GM12878 (cell line): ENCODE measurements at regions not wholly inside any gene's neighbourhood (a gene's known extent, or its start where the extent isn't known, plus 50 kb on each side); places are given as distances from the start of the nearest gene placed in this dataset.

Experiments
- ATAC-seq: fragments of 200-7000 bp; cut with Tn5 transposase; 3 replicates; pipeline ENCODE4 v1.9.1; 2020; ENCODE audit warnings: mild to moderate bottlenecking, moderate library complexity
- BruUV-seq: library from RNA; stranded (reverse); fragments of 400-500 nt; replicated peaks from 2 replicates; lab custom pipeline; 2021; lab: Mats Ljungman, UMichigan
- CTCF ChIA-PET: fragments of 300-600 bp; sonication (Branson Sonifier 250); formaldehyde crosslinking; extraction: SDS; loops from one replicate; lab custom pipeline; 2021; ENCODE audit warnings: inconsistent platforms; lab: Yijun Ruan, JAX
- POLR2A ChIA-PET: fragments of 350-600 bp; formaldehyde crosslinking; extraction: SDS; loops from one replicate; lab custom pipeline; 2021; ENCODE audit warnings: inconsistent platforms; lab: Charles Lee
- RAD21 ChIA-PET: fragments of 300-600 bp; sonication (Branson Sonifier 250); formaldehyde crosslinking; loops from one replicate; lab custom pipeline; 2023; ENCODE audit warnings: antibody characterized with exemption; ENCODE audit not compliant: unreplicated experiment; lab: Charles Lee
- SMC1A ChIA-PET: fragments of 300-600 bp; sonication (Branson Sonifier 250); formaldehyde crosslinking; loops from one replicate; lab custom pipeline; 2023; ENCODE audit not compliant: unreplicated experiment, uncharacterized antibody; lab: Charles Lee
- DNase-seq: peaks from one replicate; pipeline ENCODE4 v3.0.0-alpha.2; 2011; ENCODE audit warnings: low read depth, low spot score
- FAIRE-seq: peaks from 3 replicates; lab custom pipeline; 2011; peaks lifted over from hg19 to GRCh38; lab: Jason Lieb, UNC
- H2AFZ ChIP-seq: 2 replicates; pipeline ENCODE4 v1.6.0; 2011; ENCODE audit warnings: low read depth, low read length, control low read depth; ENCODE audit not compliant: control insufficient read depth
- H3K27ac ChIP-seq: 2 replicates; pipeline ENCODE4 v1.5.1; 2011; ENCODE audit warnings: control low read depth; ENCODE audit not compliant: control insufficient read depth, insufficient read depth
- H3K27me3 ChIP-seq, 2 experiments: replicated peaks in 1 of 2; 2 replicates each; pipeline versions ENCODE4 v1.6.0 to v1.6.1; 2011; ENCODE audit warnings: low read length in 1 of 2; ENCODE audit not compliant: control insufficient read depth in 2 of 2, insufficient read depth in 2 of 2
- H3K36me3 ChIP-seq, 2 experiments: 2 replicates each; pipeline ENCODE4 v1.5.1; 2011; ENCODE audit warnings: low read length in 1 of 2; ENCODE audit not compliant: control insufficient read depth in 2 of 2, insufficient read depth in 2 of 2
- H3K4me1 ChIP-seq: 2 replicates; pipeline ENCODE4 v1.6.1; 2011; ENCODE audit warnings: mild to moderate bottlenecking, low read length, moderate library complexity, mixed read lengths; ENCODE audit not compliant: control insufficient read depth, insufficient read depth
- H3K4me2 ChIP-seq: 2 replicates; pipeline ENCODE4 v1.6.0; 2011; ENCODE audit warnings: control low read depth; ENCODE audit not compliant: control insufficient read depth, insufficient read depth
- H3K4me3 ChIP-seq: fragments of 200-600 bp; sonication (generic); 2 replicates; pipeline ENCODE4 v1.5.1; 2016
- H3K79me2 ChIP-seq: 2 replicates; pipeline ENCODE4 v1.6.0; 2011; ENCODE audit warnings: low read length; ENCODE audit not compliant: control insufficient read depth, insufficient read depth
- H3K9ac ChIP-seq: 2 replicates; pipeline ENCODE4 v1.8.0; 2011; ENCODE audit warnings: low read length, control low read depth, mixed read lengths; ENCODE audit not compliant: control insufficient read depth, insufficient read depth
- H3K9me3 ChIP-seq: replicated peaks from 3 replicates; pipeline ENCODE4 v1.5.1; 2011; ENCODE audit warnings: mild to moderate bottlenecking, low read length; ENCODE audit not compliant: control insufficient read depth, insufficient read depth
- H4K20me1 ChIP-seq: 2 replicates; pipeline ENCODE4 v1.6.0; 2011; ENCODE audit not compliant: control insufficient read depth, insufficient read depth
- BHLHE40 ChIP-seq, 2 experiments: fragments of 450-650 bp in 1 of 2; IDR thresholded peaks; 2 replicates each; pipeline ENCODE4 v1.6.1; 2011 to 2017; ENCODE audit warnings: low read depth in 2 of 2, borderline replicate concordance in 1 of 2, improper control_type of control experiment in 1 of 2, low read length in 1 of 2, mild to moderate bottlenecking in 1 of 2
- CTCF ChIP-seq, 3 experiments: IDR thresholded peaks in 2 of 3; conservative IDR thresholded peaks in 1 of 3; 2 replicates each; pipeline ENCODE4 v1.5.1; 2011; ENCODE audit warnings: low read depth in 3 of 3, low read length in 3 of 3, mild to moderate bottlenecking in 3 of 3, control low read depth in 2 of 3, moderate library complexity in 2 of 3, inconsistent platforms in 1 of 3, mixed read lengths in 1 of 3; ENCODE audit not compliant: control insufficient read depth in 2 of 3, insufficient read depth in 1 of 3; ENCODE audit errors: extremely low read depth in 1 of 3
- FOXK2 ChIP-seq: fragments of 450-650 bp; IDR thresholded peaks from 2 replicates; pipeline ENCODE4 v1.6.1; 2017; ENCODE audit warnings: mild to moderate bottlenecking, moderate library complexity
- IKZF1 ChIP-seq: fragments of 450-650 bp; conservative IDR thresholded peaks from 2 replicates; pipeline ENCODE4 v1.6.1; 2017; ENCODE audit warnings: antibody characterized with exemption, mild to moderate bottlenecking
- IKZF2 ChIP-seq, 2 experiments: fragments of 450-650 bp; IDR thresholded peaks; 2 replicates each; pipeline ENCODE4 v1.6.1; 2017; ENCODE audit warnings: mild to moderate bottlenecking in 2 of 2, moderate library complexity in 2 of 2
- MEF2B ChIP-seq: fragments of 450-650 bp; IDR thresholded peaks from 2 replicates; pipeline ENCODE4 v1.6.1; 2018; ENCODE audit warnings: mild to moderate bottlenecking, moderate library complexity; ENCODE audit not compliant: partially characterized antibody, poor library complexity, severe bottlenecking
- MYC ChIP-seq: IDR thresholded peaks from 2 replicates; pipeline ENCODE4 v1.6.1; 2011; ENCODE audit warnings: mild to moderate bottlenecking, low read length, moderate library complexity, inconsistent platforms; ENCODE audit not compliant: insufficient read depth, insufficient replicate concordance, insufficient read length, severe bottlenecking
- NR2C1 ChIP-seq: fragments of 450-650 bp; IDR thresholded peaks from 2 replicates; pipeline ENCODE4 v1.6.1; 2017; ENCODE audit warnings: antibody characterized with exemption, mild to moderate bottlenecking, moderate library complexity
- SIX5 ChIP-seq: IDR thresholded peaks from 2 replicates; pipeline ENCODE4 v1.6.1; 2011; ENCODE audit warnings: mild to moderate bottlenecking, low read depth, low read length, moderate library complexity; ENCODE audit not compliant: severe bottlenecking
- WGBS: methylation state at CpG from one replicate; pipeline ENCODE4 v1.1.6; 2016; ENCODE audit warnings: low lambda C conversion rate; ENCODE audit not compliant: insufficient replicate concordance, insufficient coverage; ENCODE audit errors: missing lambda C conversion rate; 5-methylcytosine and 5-hydroxymethylcytosine counted together
- in situ Hi-C: fragments of 300-500 bp; cut with MboI; formaldehyde crosslinking; loops from 9 replicates; pipeline ENCODE4 v1.14.3; 2018; ENCODE audit warnings: mixed read lengths
- intact Hi-C: fragments of 100-400 bp; cut with micrococcal nuclease; formaldehyde crosslinking; loops from one replicate; pipeline ENCODE4 v1.14.2; 2022; ENCODE audit not compliant: unreplicated experiment
- TF ChIP-seq, protein P1 (sequence below): fragments of 450-650 bp; conservative IDR thresholded peaks from 2 replicates; pipeline ENCODE4 v1.6.1; 2017; ENCODE audit warnings: mild to moderate bottlenecking, moderate library complexity

- no peak for FAIRE-seq
Observed at GRCh38 chr6:140276133-140276532, 901.7 kb upstream of the CITED2 start.

DNA sequence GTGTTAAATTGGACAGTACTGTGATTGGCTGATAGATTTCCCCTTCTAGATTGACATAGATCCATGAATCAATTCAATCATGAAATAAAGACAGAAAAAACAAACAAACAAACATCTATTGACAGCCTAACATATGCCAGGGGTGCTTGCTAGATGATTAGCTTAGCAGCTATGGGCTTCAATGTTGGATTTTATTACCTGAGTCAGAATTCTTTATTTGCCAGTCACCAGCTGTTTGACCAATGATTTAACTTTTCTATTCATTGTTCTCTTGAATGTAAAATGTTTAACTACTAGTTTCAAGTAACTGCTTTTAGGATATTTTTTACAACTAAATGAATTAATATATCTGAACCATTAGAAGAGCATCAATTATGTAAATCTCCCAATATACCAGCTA is 901.3 kb upstream of the CITED2 start:
- POLR2A ChIA-PET, result no interaction called here
- CTCF ChIA-PET, result interaction anchor here (1.2 kb wide), 1 partner anchor 388 kb away, joined by 3 read pairs; no protein-coding TSS in a partner anchor
- H2AFZ ChIP-seq, result no peak overlapping the region
- no peak overlapping the region for H3K4me3 ChIP-seq
- H3K9ac ChIP-seq, result no peak overlapping the region
- intact Hi-C loops, result loop anchor here (10.0 kb wide), 1 partner anchor 901 kb away; the partner anchor contains the start of gene CITED2
- in situ Hi-C loops, result no loop called here
- DNase-seq (no peak), FAIRE-seq (no peak), ATAC-seq (no peak)
- H3K9me3 ChIP-seq, result no peaks in the 10 kb centered on the region; the same call in 2 of the 3 replicates
- peaks cover 4% of the 10 kb centered on the region; the same call in 1 of the 2 replicates for H3K4me1 ChIP-seq
- H3K27me3 ChIP-seq, result no peaks in the 10 kb centered on the region
- H3K36me3 ChIP-seq, result no peaks in the 10 kb centered on the region
- H3K4me2 ChIP-seq, result no peak overlapping the region
- H3K27ac ChIP-seq, result no peak overlapping the region
- TF ChIP-seq BHLHE40 (IDR thresholded peaks at IDR 0.05; ENCODE audit: borderline replicate concordance in 1 of 2, low read depth in 2 of 2, low read length in 1 of 2) (no peak), MYC (no peak), MEF2B (no peak), NR2C1 (no peak), SIX5 (no peak), CTCF (IDR thresholded peaks at IDR 0.05 in 2 of 3, conservative IDR thresholded peaks at IDR 0.05 in 1 of 3; ENCODE audit: control insufficient read depth in 2 of 3, extremely low read depth in 1 of 3, insufficient read depth in 1 of 3, low read depth in 3 of 3, low read length in 3 of 3) (no peak)
- TF ChIP-seq, protein P1, sequence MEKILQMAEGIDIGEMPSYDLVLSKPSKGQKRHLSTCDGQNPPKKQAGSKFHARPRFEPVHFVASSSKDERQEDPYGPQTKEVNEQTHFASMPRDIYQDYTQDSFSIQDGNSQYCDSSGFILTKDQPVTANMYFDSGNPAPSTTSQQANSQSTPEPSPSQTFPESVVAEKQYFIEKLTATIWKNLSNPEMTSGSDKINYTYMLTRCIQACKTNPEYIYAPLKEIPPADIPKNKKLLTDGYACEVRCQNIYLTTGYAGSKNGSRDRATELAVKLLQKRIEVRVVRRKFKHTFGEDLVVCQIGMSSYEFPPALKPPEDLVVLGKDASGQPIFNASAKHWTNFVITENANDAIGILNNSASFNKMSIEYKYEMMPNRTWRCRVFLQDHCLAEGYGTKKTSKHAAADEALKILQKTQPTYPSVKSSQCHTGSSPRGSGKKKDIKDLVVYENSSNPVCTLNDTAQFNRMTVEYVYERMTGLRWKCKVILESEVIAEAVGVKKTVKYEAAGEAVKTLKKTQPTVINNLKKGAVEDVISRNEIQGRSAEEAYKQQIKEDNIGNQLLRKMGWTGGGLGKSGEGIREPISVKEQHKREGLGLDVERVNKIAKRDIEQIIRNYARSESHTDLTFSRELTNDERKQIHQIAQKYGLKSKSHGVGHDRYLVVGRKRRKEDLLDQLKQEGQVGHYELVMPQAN, result no peak
- TF ChIP-seq, all 136 proteins: peak for 0
- RAD21 ChIA-PET, result interaction anchor here (0.7 to 1.4 kb wide), 4 partner anchors 44 to 901 kb away, joined by 3 to 6 read pairs (median 4); partner anchors contain the start of gene CITED2
- SMC1A ChIA-PET, result interaction anchor here (1.0 to 2.1 kb wide), 5 partner anchors 9 to 1215 kb away, joined by 3 to 9 read pairs (median 3); no protein-coding TSS in a partner anchor
- no TSS peak for BruUV-seq
- Histone ChIP-seq H3K79me2 (no peaks in the 10 kb centered on the region), H4K20me1 (no peaks in the 10 kb centered on the region)

More at GRCh38 chr6:140276133-140276532, 901.7 kb upstream of the CITED2 start:
- in situ Hi-C loops (no loop called here), intact Hi-C loops (loop anchor here (10.0 kb wide), 1 partner anchor 901 kb away; the partner anchor contains the start of gene CITED2)
- POLR2A ChIA-PET, result no interaction called here
- RAD21 ChIA-PET, result interaction anchor here (0.7 to 1.4 kb wide), 4 partner anchors 44 to 901 kb away, joined by 3 to 6 read pairs (median 4); partner anchors contain the start of gene CITED2
- TF ChIP-seq FOXK2 (no peak), IKZF2 (IDR thresholded peaks at IDR 0.05) (peak; percentile 47 to 63; a peak in 2 of 4 replicates), IKZF1 (0 out of 2 replicates have a peak, but pooled peaks have one; percentile 24)
- WGBS, result 77% methylated on average over 1 of the region's 1 CpG
- peak; percentile 53 for ATAC-seq
- Histone ChIP-seq H3K27ac (no peak overlapping the region), H3K4me3 (no peak overlapping the region), H3K36me3 (no peaks in the 10 kb centered on the region), H3K9ac (no peak overlapping the region), H3K79me2 (no peaks in the 10 kb centered on the region), H4K20me1 (no peaks in the 10 kb centered on the region), H3K4me2 (no peak overlapping the region), H3K27me3 (no peaks in the 10 kb centered on the region), H2AFZ (no peak overlapping the region), H3K9me3 (no peaks in the 10 kb centered on the region; the same call in 2 of the 3 replicates), H3K4me1 (peaks cover 4% of the 10 kb centered on the region; the same call in 1 of the 2 replicates)
- no peak for DNase-seq
- CTCF ChIA-PET, result interaction anchor here (1.2 kb wide), 1 partner anchor 388 kb away, joined by 3 read pairs; no protein-coding TSS in a partner anchor
- SMC1A ChIA-PET, result interaction anchor here (1.0 to 2.1 kb wide), 7 partner anchors 9 to 1214 kb away, joined by 3 to 9 read pairs (median 3); no protein-coding TSS in a partner anchor
- BruUV-seq, result no TSS peak
